HCT116 (cell line): ENCODE measurements at regions not wholly inside any gene's neighbourhood (a gene's known extent, or its start where the extent isn't known, plus 50 kb on each side); places are given as distances from the start of the nearest gene placed in this dataset.

ENCODE experiments used
- ATAC-seq: fragments of 200-7000 bp; cut with Tn5 transposase; 2 replicates; pipeline ENCODE4 v1.9.1; 2020; ENCODE audit warnings: mild to moderate bottlenecking, moderate library complexity
- BruUV-seq: library from RNA; stranded (reverse); fragments of 400-500 nt; replicated peaks from 2 replicates; lab custom pipeline; 2021; lab: Mats Ljungman, UMichigan
- CTCF ChIA-PET: fragments of 300-600 bp; sonication (Branson Sonifier 250); formaldehyde crosslinking; loops from one replicate; lab custom pipeline; 2021; ENCODE audit warnings: antibody characterized with exemption; lab: Charles Lee
- POLR2A ChIA-PET: fragments of 300-600, 350-600 bp; sonication (Branson Sonifier 250); formaldehyde crosslinking; loops from one replicate; lab custom pipeline; 2021; ENCODE audit warnings: antibody characterized with exemption; lab: Charles Lee
- RAD21 ChIA-PET, 2 experiments: fragments of 300-600 bp; sonication (Branson Sonifier 250); formaldehyde crosslinking; loops; one replicate each; lab custom pipeline; 2023; ENCODE audit warnings: low total read pairs in 2 of 2; ENCODE audit not compliant: uncharacterized antibody in 2 of 2, unreplicated experiment in 2 of 2, low non-redundant PET in 1 of 2; lab: Charles Lee
- DNase-seq: peaks from one replicate; pipeline ENCODE4 v3.0.0-alpha.2; 2010; ENCODE audit warnings: low read depth, low spot score
- H2AFZ ChIP-seq: fragments of 200-600 bp; shearing (Covaris generic), sonication (generic); 2 replicates; pipeline ENCODE4 v1.6.1; 2017; ENCODE audit warnings: low read depth, mixed run types, mixed read lengths, antibody characterized with exemption, low read length; ENCODE audit not compliant: poor library complexity, severe bottlenecking
- H3K27ac ChIP-seq: 2 replicates; pipeline ENCODE4 v1.5.1; 2012; ENCODE audit warnings: low read depth, low read length
- H3K27me3 ChIP-seq: fragments of 200-600 bp; sonication (generic); 2 replicates; pipeline ENCODE4 v1.6.1; 2016; ENCODE audit warnings: mixed run types, low read length, mixed read lengths; ENCODE audit not compliant: insufficient read depth
- H3K36me3 ChIP-seq, 2 experiments: fragments of 200-500 bp in 1 of 2; fragments of 200-600 bp in 1 of 2; sonication (Bioruptor generic) in 1 of 2; sonication (generic) in 1 of 2; 2 replicates each; pipeline versions ENCODE4 v1.5.1 to v1.6.1; 2014 to 2016; ENCODE audit warnings: low read length in 2 of 2, inconsistent platforms in 1 of 2, mixed read lengths in 1 of 2, mixed run types in 1 of 2; ENCODE audit not compliant: insufficient read depth in 2 of 2, control insufficient read depth in 1 of 2
- H3K4me1 ChIP-seq, 2 experiments: fragments of 200-600 bp in 1 of 2; sonication (generic) in 1 of 2; 2 replicates each; pipeline versions ENCODE4 v1.5.1 to v1.6.1; 2012 to 2017; ENCODE audit warnings: low read length in 2 of 2, inconsistent platforms in 1 of 2, mild to moderate bottlenecking in 1 of 2, mixed read lengths in 1 of 2, mixed run types in 1 of 2, moderate library complexity in 1 of 2; ENCODE audit not compliant: insufficient read depth in 2 of 2, control insufficient read depth in 1 of 2
- H3K4me2 ChIP-seq: fragments of 200-600 bp; sonication (generic); 2 replicates; pipeline ENCODE4 v1.6.1; 2017; ENCODE audit warnings: mixed run types, low read length, mixed read lengths
- H3K4me3 ChIP-seq, 2 experiments: fragments of 200-600 bp in 1 of 2; sonication (generic) in 1 of 2; replicated peaks in 1 of 2; 2 replicates each; pipeline ENCODE4 v1.5.1; 2011 to 2016; ENCODE audit warnings: low read length in 2 of 2, control low read depth in 1 of 2, low read depth in 1 of 2, mild to moderate bottlenecking in 1 of 2, mixed read lengths in 1 of 2, mixed run types in 1 of 2
- H3K79me2 ChIP-seq: fragments of 200-600 bp; sonication (generic); 2 replicates; pipeline ENCODE4 v1.6.1; 2017; ENCODE audit warnings: mild to moderate bottlenecking, mixed run types, low read length, moderate library complexity, mixed read lengths; ENCODE audit not compliant: insufficient read depth
- H3K9ac ChIP-seq: fragments of 200-600 bp; sonication (generic); 2 replicates; pipeline ENCODE4 v1.6.1; 2016; ENCODE audit warnings: low read length, mixed read lengths
- H3K9me2 ChIP-seq: fragments of 200-600 bp; sonication (generic), shearing (Covaris generic); 2 replicates; pipeline ENCODE4 v1.6.1; 2017; ENCODE audit warnings: mixed run types, mild to moderate bottlenecking, moderate library complexity; ENCODE audit not compliant: insufficient read depth
- H3K9me3 ChIP-seq, 2 experiments: fragments of 200-500 bp in 1 of 2; fragments of 200-600 bp in 1 of 2; sonication (Bioruptor generic) in 1 of 2; sonication (generic) in 1 of 2; 2 replicates each; pipeline ENCODE4 v1.6.1; 2014 to 2017; ENCODE audit warnings: low read length in 2 of 2, mixed read lengths in 2 of 2, inconsistent platforms in 1 of 2, low read depth in 1 of 2, mild to moderate bottlenecking in 1 of 2, mixed run types in 1 of 2, moderate library complexity in 1 of 2; ENCODE audit not compliant: control insufficient read depth in 1 of 2, insufficient read depth in 1 of 2
- H4K20me1 ChIP-seq: fragments of 200-600 bp; sonication (generic), shearing (Covaris generic); 2 replicates; pipeline ENCODE4 v1.6.1; 2017; ENCODE audit warnings: mixed run types, mild to moderate bottlenecking, moderate library complexity; ENCODE audit not compliant: insufficient read depth
- CBX3 ChIP-seq: IDR thresholded peaks from 2 replicates; pipeline ENCODE4 v1.6.1; 2012; ENCODE audit warnings: low read depth
- CEBPB ChIP-seq: IDR thresholded peaks from 2 replicates; pipeline ENCODE4 v1.6.1; 2012; ENCODE audit warnings: low read depth
- CTCF ChIP-seq, 3 experiments: fragments of 200-600 bp in 1 of 3; sonication (generic) in 1 of 3; IDR thresholded peaks in 2 of 3; conservative IDR thresholded peaks in 1 of 3; 2 replicates each; pipeline ENCODE4 v1.5.1; 2012 to 2017; ENCODE audit warnings: low read depth in 2 of 3, low read length in 2 of 3, antibody characterized with exemption in 1 of 3, borderline replicate concordance in 1 of 3, control low read depth in 1 of 3, mild to moderate bottlenecking in 1 of 3, mixed read lengths in 1 of 3, mixed run types in 1 of 3, moderate library complexity in 1 of 3; ENCODE audit not compliant: insufficient read depth in 1 of 3
- ELF1 ChIP-seq: IDR thresholded peaks from 2 replicates; pipeline ENCODE4 v1.6.1; 2012; ENCODE audit warnings: low read depth, borderline replicate concordance
- EZH2phosphoT487 ChIP-seq: fragments of 200-600 bp; IDR thresholded peaks from 2 replicates; pipeline ENCODE4 v1.6.1; 2018; ENCODE audit warnings: antibody characterized with exemption, borderline replicate concordance
- JUND ChIP-seq: IDR thresholded peaks from 2 replicates; pipeline ENCODE4 v1.6.1; 2012
- POLR2A ChIP-seq: IDR thresholded peaks from 2 replicates; pipeline ENCODE4 v1.7.0; 2011; ENCODE audit warnings: borderline replicate concordance; ENCODE audit not compliant: insufficient read depth, insufficient read length; ENCODE audit errors: extremely low read depth
- POLR2AphosphoS5 ChIP-seq: IDR thresholded peaks from 2 replicates; pipeline ENCODE4 v1.6.1; 2011; ENCODE audit warnings: mild to moderate bottlenecking, low read depth, low read length, moderate library complexity
- RAD21 ChIP-seq: IDR thresholded peaks from 2 replicates; pipeline ENCODE4 v1.6.1; 2012; ENCODE audit warnings: low read depth, mild to moderate bottlenecking
- SIN3A ChIP-seq: IDR thresholded peaks from 2 replicates; pipeline ENCODE4 v1.6.1; 2012; ENCODE audit warnings: low read depth
- SP1 ChIP-seq: IDR thresholded peaks from 2 replicates; pipeline ENCODE4 v1.6.1; 2012; ENCODE audit warnings: low read depth
- YY1 ChIP-seq: IDR thresholded peaks from 2 replicates; pipeline ENCODE4 v1.6.1; 2011; ENCODE audit warnings: low read length, low read depth, moderate library complexity, mild to moderate bottlenecking; ENCODE audit not compliant: insufficient replicate concordance; ENCODE audit errors: extremely low read depth
- intact Hi-C: fragments of 100-400 bp; cut with micrococcal nuclease; formaldehyde crosslinking; loops from 2 replicates; pipeline ENCODE4 v1.10.0; 2022
- TF ChIP-seq, protein P1 (sequence below): IDR thresholded peaks from 2 replicates; pipeline ENCODE4 v1.6.1; 2012

- TF ChIP-seq CTCF (IDR thresholded peaks at IDR 0.05 in 2 of 3, conservative IDR thresholded peaks at IDR 0.05 in 1 of 3; ENCODE audit: borderline replicate concordance in 1 of 3, insufficient read depth in 1 of 3, low read depth in 2 of 3, low read length in 2 of 3) (no peak), POLR2AphosphoS5 (no peak), JUND (no peak), ELF1 (no peak), CBX3 (no peak), YY1 (no peak), SIN3A (no peak), SP1 (no peak), EZH2phosphoT487 (no peak)
- TF ChIP-seq, protein P1, sequence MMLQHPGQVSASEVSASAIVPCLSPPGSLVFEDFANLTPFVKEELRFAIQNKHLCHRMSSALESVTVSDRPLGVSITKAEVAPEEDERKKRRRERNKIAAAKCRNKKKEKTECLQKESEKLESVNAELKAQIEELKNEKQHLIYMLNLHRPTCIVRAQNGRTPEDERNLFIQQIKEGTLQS: no peak
- TF ChIP-seq, all 23 proteins: peak for 0
Measured at GRCh38 chr5:3656803-3657202, 61.2 kb downstream of the IRX1 start (continued).

DNA sequence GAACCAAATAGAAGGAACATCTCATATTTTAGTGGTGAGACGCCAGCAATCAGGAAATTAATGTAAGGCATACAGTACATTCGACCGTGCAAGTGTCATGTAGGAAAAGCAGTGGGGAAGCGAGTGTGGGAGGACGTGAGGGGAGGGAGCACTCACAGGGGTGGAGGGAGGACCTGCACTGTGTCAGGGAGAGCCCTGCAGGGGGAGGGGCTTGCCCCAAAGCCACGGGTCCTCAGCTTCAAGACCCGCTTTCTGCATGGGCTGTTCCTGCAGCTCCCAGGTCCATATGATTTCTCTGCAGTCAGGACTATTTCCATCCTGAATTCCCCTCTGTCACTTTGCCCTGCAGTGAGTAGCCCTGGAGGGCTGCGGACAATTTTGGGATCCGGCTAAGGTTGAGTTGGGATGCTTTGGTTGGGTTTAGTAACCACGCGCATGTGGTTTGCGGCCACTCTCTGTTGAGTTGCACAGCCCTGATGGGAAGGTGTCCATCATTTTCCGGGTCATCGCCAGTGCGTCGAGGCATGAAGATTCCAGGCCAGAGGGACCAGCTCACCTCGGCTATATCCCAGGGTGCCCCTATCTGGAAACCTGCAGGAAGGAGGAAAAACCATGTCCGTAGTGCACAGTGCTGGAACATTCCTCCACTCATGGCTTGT, 61.9 kb downstream of the IRX1 start:
- intact Hi-C loops: no loop called here
- no peak overlapping the region for H3K4me3 ChIP-seq
- H3K4me1 ChIP-seq: no peaks in the 10 kb centered on the region
- RAD21 ChIA-PET: no interaction called here
- ATAC-seq (no peak), DNase-seq (no peak)
- no peaks in the 10 kb centered on the region for H3K9me2 ChIP-seq
- BruUV-seq: no TSS peak
- no peaks in the 10 kb centered on the region for H3K79me2 ChIP-seq
- no peaks in the 10 kb centered on the region for H3K36me3 ChIP-seq
- peaks cover 14 to 23% of the 10 kb centered on the region in 2 experiments; a peak in 2 of 4 replicates for H3K9me3 ChIP-seq
- no peaks in the 10 kb centered on the region for H4K20me1 ChIP-seq
- H3K27me3 ChIP-seq: no peaks in the 10 kb centered on the region
- no peak overlapping the region for H3K9ac ChIP-seq
- TF ChIP-seq RAD21 (no peak), ELF1 (no peak), POLR2AphosphoS5 (no peak), CEBPB (no peak), CBX3 (no peak), YY1 (no peak), JUND (no peak), SIN3A (no peak), SP1 (no peak), POLR2A (no peak)
- TF ChIP-seq, protein P1: no peak
- no peak overlapping the region for H2AFZ ChIP-seq
- CTCF ChIA-PET: no interaction called here
- H3K27ac ChIP-seq: no peak overlapping the region
- no peak overlapping the region for H3K4me2 ChIP-seq
- POLR2A ChIA-PET: no interaction called here
